ENCODE measurements at regions not wholly inside any gene's neighbourhood (a gene's known extent, or its start where the extent isn't known, plus 50 kb on each side); places are given as distances from the start of the nearest gene placed in this dataset.

GRCh38 chr9:108377881-108378280 lies 477.9 kb downstream of the ACTL7B start:
- no peak overlapping the region for H3K27ac Mint-ChIP-seq
- no peak for DNase-seq (ENCODE audit: low spot score, unreplicated experiment)
- H3K9me3 Mint-ChIP-seq (ENCODE audit: low read depth), result peaks cover 6% of the 10 kb centered on the region
- no peak for TF ChIP-seq CTCF (IDR thresholded peaks at IDR 0.05; ENCODE audit: unreplicated experiment)
- no peak overlapping the region for H3K4me3 Mint-ChIP-seq (ENCODE audit: low read depth)
- H3K36me3 Mint-ChIP-seq (ENCODE audit: insufficient read depth), result no peaks in the 10 kb centered on the region
- H3K4me1 Mint-ChIP-seq (ENCODE audit: low read depth), result no peaks in the 10 kb centered on the region
- peaks cover 29% of the 10 kb centered on the region for H3K27me3 Mint-ChIP-seq

- Mint-ChIP-seq H3K4me1 (ENCODE audit: low read depth) (no peaks in the 10 kb centered on the region), H3K27me3 (peaks cover 25% of the 10 kb centered on the region), H3K4me3 (ENCODE audit: low read depth) (no peak overlapping the region), H3K9me3 (ENCODE audit: low read depth) (peaks cover 9% of the 10 kb centered on the region), H3K36me3 (ENCODE audit: insufficient read depth) (no peaks in the 10 kb centered on the region), H3K27ac (no peak overlapping the region)
- no peak for TF ChIP-seq CTCF (IDR thresholded peaks at IDR 0.05; ENCODE audit: unreplicated experiment)
- no peak for DNase-seq (ENCODE audit: low spot score, unreplicated experiment)
Measured at GRCh38 chr9:108377382-108377781, 478.4 kb downstream of the ACTL7B start.

GRCh38 chr9:108376140-108376539 lies 479.6 kb downstream of the ACTL7B start:
- no peak overlapping the region for H3K27ac Mint-ChIP-seq
- TF ChIP-seq CTCF (IDR thresholded peaks at IDR 0.05; ENCODE audit: unreplicated experiment), result no peak
- peaks cover 17% of the 10 kb centered on the region for H3K9me3 Mint-ChIP-seq (ENCODE audit: low read depth)
- peaks cover 20% of the 10 kb centered on the region for H3K27me3 Mint-ChIP-seq
- H3K36me3 Mint-ChIP-seq (ENCODE audit: insufficient read depth), result no peaks in the 10 kb centered on the region
- DNase-seq (ENCODE audit: low spot score, unreplicated experiment), result no peak
- no peaks in the 10 kb centered on the region for H3K4me1 Mint-ChIP-seq (ENCODE audit: low read depth)
- no peak overlapping the region for H3K4me3 Mint-ChIP-seq (ENCODE audit: low read depth)

- Mint-ChIP-seq H3K4me3 (ENCODE audit: low read depth) (no peak overlapping the region), H3K9me3 (ENCODE audit: low read depth) (peaks cover 26% of the 10 kb centered on the region), H3K36me3 (ENCODE audit: insufficient read depth) (no peaks in the 10 kb centered on the region), H3K27me3 (peaks cover 13% of the 10 kb centered on the region), H3K4me1 (ENCODE audit: low read depth) (no peaks in the 10 kb centered on the region), H3K27ac (no peak overlapping the region)
- no peak for TF ChIP-seq CTCF (IDR thresholded peaks at IDR 0.05; ENCODE audit: unreplicated experiment)
- DNase-seq (ENCODE audit: low spot score, unreplicated experiment), result no peak
Measured at GRCh38 chr9:108374626-108375025, 481.2 kb downstream of the ACTL7B start.

GRCh38 chr9:108367188-108367587 lies 488.6 kb downstream of the ACTL7B start:
- Mint-ChIP-seq H3K27ac (no peak overlapping the region), H3K4me1 (ENCODE audit: low read depth) (no peaks in the 10 kb centered on the region), H3K27me3 (no peaks in the 10 kb centered on the region), H3K9me3 (ENCODE audit: low read depth) (peaks cover 16% of the 10 kb centered on the region), H3K4me3 (ENCODE audit: low read depth) (no peak overlapping the region), H3K36me3 (ENCODE audit: insufficient read depth) (no peaks in the 10 kb centered on the region)
- DNase-seq (ENCODE audit: low spot score, unreplicated experiment), result no peak
- no peak for TF ChIP-seq CTCF (IDR thresholded peaks at IDR 0.05; ENCODE audit: unreplicated experiment)
